Osteocyte (in vitro differentiated cells): ENCODE measurements at regions not wholly inside any gene's neighbourhood (a gene's known extent, or its start where the extent isn't known, plus 50 kb on each side); places are given as distances from the start of the nearest gene placed in this dataset.

ENCODE experiments used
- DNase-seq: peaks from one replicate; pipeline ENCODE4 v3.0.0; 2021; ENCODE audit warnings: mixed read lengths; ENCODE audit not compliant: unreplicated experiment; ENCODE audit errors: extremely low spot score
- H3K27ac Mint-ChIP-seq: one replicate; pipeline ENCODE4 v1.8.0; 2021; ENCODE audit warnings: mild to moderate bottlenecking, mixed read lengths; ENCODE audit not compliant: unreplicated experiment
- H3K27me3 Mint-ChIP-seq: one replicate; pipeline ENCODE4 v1.8.0; 2021; ENCODE audit warnings: mixed read lengths; ENCODE audit not compliant: unreplicated experiment
- H3K36me3 Mint-ChIP-seq: one replicate; pipeline ENCODE4 v1.8.0; 2021; ENCODE audit warnings: mixed read lengths; ENCODE audit not compliant: unreplicated experiment
- H3K4me1 Mint-ChIP-seq: one replicate; pipeline ENCODE4 v1.8.0; 2021; ENCODE audit warnings: mixed read lengths; ENCODE audit not compliant: unreplicated experiment
- H3K4me3 Mint-ChIP-seq: one replicate; pipeline ENCODE4 v1.8.0; 2021; ENCODE audit warnings: mild to moderate bottlenecking, moderate library complexity, mixed read lengths; ENCODE audit not compliant: unreplicated experiment
- H3K9me3 Mint-ChIP-seq: one replicate; pipeline ENCODE4 v1.8.0; 2021; ENCODE audit warnings: mixed read lengths; ENCODE audit not compliant: unreplicated experiment
- TF ChIP-seq, protein P1 (sequence below): fragments of 200-600 bp; sonication (generic); IDR thresholded peaks from 2 replicates; pipeline ENCODE4 v1.5.0; 2021; ENCODE audit warnings: antibody characterized with exemption, mild to moderate bottlenecking, moderate library complexity

DNA sequence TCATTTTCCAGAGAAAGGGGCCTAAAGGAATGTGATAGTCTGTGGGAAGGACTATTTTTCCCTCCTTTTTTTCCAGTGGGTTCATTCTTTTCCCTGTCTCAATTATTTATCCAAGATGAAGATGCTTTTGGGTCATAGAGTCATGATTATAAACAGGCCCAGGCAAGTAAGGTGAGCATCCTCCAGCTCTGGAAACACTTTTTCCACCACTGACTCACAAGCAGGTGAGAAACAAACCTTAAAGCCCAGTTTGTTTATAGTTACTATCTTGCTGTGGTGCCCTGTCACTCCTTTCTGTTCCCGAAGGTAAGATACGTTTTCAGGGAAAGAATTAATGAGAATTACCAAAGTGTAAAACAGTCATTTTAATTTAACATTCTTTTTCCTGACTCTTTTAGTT lies 107.7 kb upstream of the IFNG-AS1 start:
- no peaks in the 10 kb centered on the region for H3K4me1 Mint-ChIP-seq
- DNase-seq = no peak
- TF ChIP-seq, protein P1, sequence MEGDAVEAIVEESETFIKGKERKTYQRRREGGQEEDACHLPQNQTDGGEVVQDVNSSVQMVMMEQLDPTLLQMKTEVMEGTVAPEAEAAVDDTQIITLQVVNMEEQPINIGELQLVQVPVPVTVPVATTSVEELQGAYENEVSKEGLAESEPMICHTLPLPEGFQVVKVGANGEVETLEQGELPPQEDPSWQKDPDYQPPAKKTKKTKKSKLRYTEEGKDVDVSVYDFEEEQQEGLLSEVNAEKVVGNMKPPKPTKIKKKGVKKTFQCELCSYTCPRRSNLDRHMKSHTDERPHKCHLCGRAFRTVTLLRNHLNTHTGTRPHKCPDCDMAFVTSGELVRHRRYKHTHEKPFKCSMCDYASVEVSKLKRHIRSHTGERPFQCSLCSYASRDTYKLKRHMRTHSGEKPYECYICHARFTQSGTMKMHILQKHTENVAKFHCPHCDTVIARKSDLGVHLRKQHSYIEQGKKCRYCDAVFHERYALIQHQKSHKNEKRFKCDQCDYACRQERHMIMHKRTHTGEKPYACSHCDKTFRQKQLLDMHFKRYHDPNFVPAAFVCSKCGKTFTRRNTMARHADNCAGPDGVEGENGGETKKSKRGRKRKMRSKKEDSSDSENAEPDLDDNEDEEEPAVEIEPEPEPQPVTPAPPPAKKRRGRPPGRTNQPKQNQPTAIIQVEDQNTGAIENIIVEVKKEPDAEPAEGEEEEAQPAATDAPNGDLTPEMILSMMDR = no peak
- H3K9me3 Mint-ChIP-seq = no peaks in the 10 kb centered on the region
- H3K36me3 Mint-ChIP-seq = no peaks in the 10 kb centered on the region
- H3K27ac Mint-ChIP-seq = no peak overlapping the region
- no peaks in the 10 kb centered on the region for H3K27me3 Mint-ChIP-seq
- no peak overlapping the region for H3K4me3 Mint-ChIP-seq

DNA sequence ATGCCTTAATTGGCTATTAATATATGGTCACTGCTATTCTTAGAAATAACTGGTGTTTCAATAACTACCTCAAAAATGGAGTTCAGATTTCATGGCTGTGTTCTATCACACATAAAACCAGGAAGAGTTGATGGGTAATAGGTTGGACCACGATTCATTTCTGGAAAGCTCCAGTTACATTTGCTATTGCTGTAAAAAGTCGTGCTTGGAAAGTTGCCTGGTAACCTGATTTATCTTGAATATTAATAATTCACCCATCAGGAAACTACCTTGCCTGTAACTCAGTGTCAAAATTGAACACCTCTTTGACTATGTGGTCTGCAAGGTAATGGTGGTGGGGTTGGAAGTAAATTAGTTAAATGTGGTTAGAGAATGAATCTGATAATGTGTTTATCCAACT lies 104.7 kb upstream of the IFNG-AS1 start:
- Mint-ChIP-seq H3K36me3 (no peaks in the 10 kb centered on the region), H3K9me3 (no peaks in the 10 kb centered on the region), H3K27ac (no peak overlapping the region), H3K4me1 (no peaks in the 10 kb centered on the region), H3K4me3 (no peak overlapping the region), H3K27me3 (no peaks in the 10 kb centered on the region)
- no peak for DNase-seq
- TF ChIP-seq, protein P1 = no peak

DNA sequence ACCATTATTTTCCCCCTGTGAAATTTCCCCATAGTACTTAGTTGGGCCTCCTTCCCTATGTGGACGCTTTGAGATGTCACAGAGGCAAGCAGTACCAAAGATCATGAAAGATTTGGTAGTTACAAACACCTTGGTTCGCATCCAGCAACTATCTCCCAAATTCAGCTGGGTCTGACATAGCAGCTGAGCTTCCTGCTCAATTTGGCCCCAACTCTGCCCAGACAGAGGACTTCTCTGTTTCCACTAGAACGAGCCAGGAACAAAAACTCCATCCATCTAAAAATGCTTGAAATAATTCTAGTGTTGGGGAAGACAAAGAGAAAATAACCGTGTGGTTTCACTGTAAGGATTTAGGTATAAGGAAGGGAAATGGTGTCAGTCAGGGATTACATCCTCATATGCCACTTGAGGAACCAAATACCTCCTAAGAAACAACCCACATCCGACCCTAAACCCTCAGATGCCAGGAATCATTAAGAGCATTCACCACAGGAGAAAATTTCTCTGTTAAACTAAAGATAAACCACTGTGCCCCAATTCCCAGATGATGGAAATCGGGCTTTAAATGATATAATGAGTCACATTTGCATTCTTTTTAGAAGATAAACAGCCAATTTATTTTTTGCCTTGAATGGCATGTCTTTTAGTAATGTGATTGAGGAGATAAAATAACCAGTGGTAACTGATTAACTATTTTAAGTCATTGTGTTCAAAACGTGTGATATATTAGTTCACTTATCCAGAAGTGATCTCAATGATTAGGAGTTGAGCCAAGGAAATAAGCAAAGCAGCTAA lies 103.7 kb upstream of the IFNG-AS1 start:
- H3K4me3 Mint-ChIP-seq = no peak overlapping the region
- no peak for DNase-seq
- no peaks in the 10 kb centered on the region for H3K36me3 Mint-ChIP-seq
- no peaks in the 10 kb centered on the region for H3K4me1 Mint-ChIP-seq
- TF ChIP-seq, protein P1 = no peak
- no peaks in the 10 kb centered on the region for H3K9me3 Mint-ChIP-seq
- H3K27me3 Mint-ChIP-seq = peaks cover under 1% of the 10 kb centered on the region
- H3K27ac Mint-ChIP-seq = no peak overlapping the region

DNA sequence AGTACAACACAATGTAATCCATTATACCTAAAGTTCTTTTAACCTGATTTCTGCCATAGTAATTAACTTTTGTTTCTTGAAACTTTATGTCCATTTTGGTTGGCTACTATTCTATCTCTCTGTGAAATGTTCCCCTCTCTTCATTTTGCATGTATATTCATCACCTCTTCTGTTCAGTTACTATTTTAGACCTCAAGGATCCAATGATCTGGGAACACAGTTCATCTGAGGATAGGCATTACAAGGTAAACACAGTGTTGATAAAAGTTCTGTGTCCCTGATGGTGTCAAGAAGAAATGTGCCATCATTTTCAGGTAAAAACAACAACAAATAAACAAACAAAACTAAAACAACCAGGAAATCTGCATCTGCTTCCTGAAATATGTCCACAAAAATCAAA lies 102.2 kb upstream of the IFNG-AS1 start:
- Mint-ChIP-seq H3K27ac (no peak overlapping the region), H3K4me3 (no peak overlapping the region), H3K27me3 (peaks cover 6% of the 10 kb centered on the region), H3K36me3 (no peaks in the 10 kb centered on the region), H3K4me1 (no peaks in the 10 kb centered on the region), H3K9me3 (no peaks in the 10 kb centered on the region)
- TF ChIP-seq, protein P1 = no peak
- no peak for DNase-seq

DNA sequence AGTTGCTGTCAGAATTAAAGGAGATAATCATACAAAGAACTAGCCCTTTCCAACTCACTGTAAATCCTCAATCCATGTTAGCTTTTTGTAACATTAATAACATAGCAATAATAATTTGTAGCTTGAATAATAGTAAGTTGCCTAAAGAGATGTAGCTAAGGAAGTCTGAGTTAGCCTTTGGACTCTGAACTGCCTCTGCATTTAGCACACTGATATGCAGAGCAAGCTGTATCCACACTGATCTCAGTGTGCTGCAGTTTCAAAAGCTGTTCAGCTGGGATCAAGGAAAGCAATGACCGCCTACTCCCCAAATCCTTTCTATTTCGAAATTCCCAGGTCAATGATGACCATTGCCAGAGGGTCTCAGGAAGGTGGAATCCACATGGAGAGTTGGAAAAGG lies 99.3 kb upstream of the IFNG-AS1 start:
- no peak for DNase-seq
- Mint-ChIP-seq H3K27me3 (peaks cover 6% of the 10 kb centered on the region), H3K36me3 (no peaks in the 10 kb centered on the region), H3K9me3 (no peaks in the 10 kb centered on the region), H3K4me1 (peaks cover 10% of the 10 kb centered on the region), H3K27ac (no peak overlapping the region), H3K4me3 (no peak overlapping the region)
- TF ChIP-seq, protein P1 = no peak
